ENCODE measurements at regions not wholly inside any gene's neighbourhood (a gene's known extent, or its start where the extent isn't known, plus 50 kb on each side); places are given as distances from the start of the nearest gene placed in this dataset.
"Not testable (repeated sequence)": the region's sequence is repeated elsewhere in the genome, so short reads cannot be mapped to it uniquely, and the experiment has no call there.

DNA sequence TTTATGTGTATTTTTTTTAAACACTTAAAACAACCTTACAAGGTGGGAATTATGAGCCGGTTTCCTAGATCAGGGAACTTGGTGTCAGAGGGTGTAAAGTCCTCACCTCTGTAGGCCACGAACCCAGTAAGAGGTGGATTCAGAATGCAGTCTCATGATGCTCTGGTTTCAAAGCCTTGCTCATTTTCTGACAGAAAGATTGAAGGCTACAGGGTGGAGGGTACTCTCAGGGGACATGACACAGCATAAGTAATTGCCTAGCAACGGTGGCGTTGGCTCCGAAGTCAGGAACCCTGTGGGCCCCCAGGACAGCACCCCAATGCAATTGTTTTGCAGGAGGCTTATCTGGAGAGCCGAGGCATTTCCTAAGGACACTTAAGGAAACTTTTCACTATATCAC is 794.7 kb downstream of the EFNB2 start:
- intact Hi-C loops (cut with micrococcal nuclease) = no loop called here

DNA sequence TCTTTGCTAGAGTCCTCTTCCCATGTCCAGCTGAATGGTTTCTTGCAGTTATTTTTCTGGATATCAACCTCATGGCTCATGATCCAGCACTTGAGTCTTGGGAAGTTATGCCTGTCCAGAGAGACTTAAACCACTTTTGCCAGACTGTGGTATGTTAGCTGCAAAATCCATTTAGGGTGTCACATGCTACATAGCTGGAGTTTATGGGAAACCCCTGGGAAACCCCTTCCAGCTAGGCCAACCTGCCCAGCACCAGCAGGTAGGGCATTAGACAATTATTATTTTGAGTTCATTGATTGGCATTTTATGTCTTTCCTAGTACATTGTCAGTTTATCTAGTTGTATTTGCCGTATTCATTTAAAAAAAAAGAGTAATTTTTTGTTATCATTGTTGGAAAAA is 797.8 kb downstream of the EFNB2 start:
- intact Hi-C loops (cut with micrococcal nuclease) = no loop called here

- intact Hi-C loops (cut with micrococcal nuclease) = no loop called here
These were observed 800.2 kb downstream of the EFNB2 start for GRCh38 chr13:105735281-105735680.

DNA sequence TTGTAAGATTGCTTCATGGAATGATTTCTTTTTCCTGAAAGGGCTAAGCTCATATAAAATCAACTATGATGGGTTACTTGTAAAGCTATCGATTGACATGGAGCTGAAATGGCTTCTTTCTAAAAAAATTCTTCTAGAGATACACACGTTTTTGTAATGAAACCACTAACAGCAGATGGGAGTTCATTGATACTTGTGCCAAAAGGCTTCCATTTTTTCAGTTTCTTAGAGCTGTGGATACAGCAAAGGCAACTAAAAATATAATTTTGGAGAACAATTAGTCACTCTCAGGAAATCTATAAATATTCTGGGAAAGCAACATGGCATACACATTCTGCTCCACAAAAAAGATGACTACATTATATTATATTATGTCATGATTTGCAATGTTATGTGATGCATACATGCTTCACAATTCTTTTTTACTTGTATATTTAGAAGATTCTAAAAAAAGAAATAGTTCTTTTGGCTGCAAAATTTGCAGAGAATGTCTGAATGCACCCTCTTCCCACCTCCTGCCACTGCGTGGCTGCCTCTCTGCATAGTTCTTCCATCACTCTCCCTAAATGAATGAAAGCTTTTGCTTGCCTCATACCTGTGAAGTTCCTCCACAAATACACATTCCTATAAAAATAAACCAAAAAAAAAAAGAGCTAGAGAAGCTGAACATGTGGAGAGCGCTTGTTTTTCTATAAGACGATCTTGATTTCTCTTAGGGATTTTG is 802.5 kb downstream of the EFNB2 start:
- intact Hi-C loops (cut with micrococcal nuclease) = no loop called here

DNA sequence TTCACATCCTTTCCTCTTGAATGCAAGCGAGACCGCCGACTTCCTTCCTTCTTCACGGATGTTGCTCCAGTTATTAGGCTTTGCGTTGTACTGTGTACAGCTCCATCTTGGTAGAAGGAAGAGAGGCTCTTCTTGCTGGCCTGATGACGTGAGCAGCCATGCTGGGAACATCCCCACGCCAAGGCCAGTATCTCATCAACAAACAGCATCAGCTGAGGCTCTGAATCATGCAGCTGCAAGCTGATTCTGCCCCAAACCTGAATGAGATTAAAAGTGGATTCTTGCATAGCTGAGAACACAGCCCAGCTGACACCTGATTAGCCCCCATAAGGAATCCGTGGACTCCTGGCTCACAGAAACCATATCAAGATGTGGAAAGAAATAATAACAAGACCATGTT is 809.6 kb downstream of the EFNB2 start:
- intact Hi-C loops (cut with micrococcal nuclease) = no loop called here

DNA sequence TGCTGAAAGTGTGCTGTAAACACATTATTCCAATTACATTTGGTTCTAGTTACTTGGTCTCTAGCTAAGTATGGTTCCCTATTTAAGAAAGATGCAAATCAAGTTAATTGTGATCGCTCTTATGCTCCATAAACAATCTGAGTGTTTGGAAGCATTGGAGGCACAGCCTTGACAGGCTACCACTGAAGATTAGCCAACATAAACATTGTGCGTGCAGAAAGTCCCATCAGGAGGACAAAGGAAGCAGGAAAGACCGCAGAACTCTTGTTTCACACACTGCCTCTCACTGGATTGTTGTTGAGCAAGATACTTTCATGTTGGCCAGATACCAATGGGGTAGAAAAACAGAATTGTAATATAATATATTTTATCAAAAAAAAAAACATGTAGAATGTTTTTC is 814.4 kb downstream of the EFNB2 start:
- intact Hi-C loops (cut with micrococcal nuclease) = no loop called here

- intact Hi-C loops (cut with micrococcal nuclease) = no loop called here
These were observed 815.6 kb downstream of the EFNB2 start for GRCh38 chr13:105719859-105720258.

DNA sequence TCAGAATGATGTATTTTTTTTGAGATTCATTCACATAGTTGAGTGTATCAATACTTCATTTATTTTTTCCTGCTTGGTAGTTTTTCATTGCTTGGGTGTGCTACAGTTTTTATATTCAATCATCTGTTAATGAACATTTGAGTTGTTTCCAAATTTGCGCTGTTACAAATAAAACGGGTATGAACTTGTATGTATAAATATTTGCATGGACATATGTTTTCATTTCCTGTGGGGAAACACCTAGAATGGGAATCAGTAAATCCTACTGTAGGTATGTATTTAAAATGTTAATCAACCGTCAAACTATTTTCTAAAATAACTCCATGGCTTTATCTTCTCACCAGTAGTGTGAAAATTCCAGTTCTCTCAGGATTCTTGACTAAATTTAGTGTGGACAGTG is 826.3 kb downstream of the EFNB2 start:
- intact Hi-C loops (cut with micrococcal nuclease) = no loop called here

DNA sequence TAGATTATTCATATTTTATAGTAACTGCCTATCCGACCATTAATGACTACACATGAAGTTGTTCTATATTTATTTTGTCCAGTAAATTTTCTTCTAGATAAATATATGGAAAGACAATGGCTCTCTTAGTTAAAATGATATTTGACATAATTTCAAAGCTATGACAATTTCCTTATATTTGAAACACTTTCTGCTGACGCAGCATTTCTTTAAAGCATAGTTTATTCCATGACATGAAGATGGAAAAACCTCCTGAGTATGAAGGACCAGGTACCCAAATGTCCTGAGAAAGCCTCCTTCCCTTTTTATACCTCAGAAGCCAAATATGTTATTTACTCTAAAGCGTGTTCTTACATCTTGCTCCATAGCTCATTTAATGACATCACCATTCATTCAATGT is 831.6 kb downstream of the EFNB2 start:
- intact Hi-C loops (cut with micrococcal nuclease) = no loop called here

GRCh38 chr13:105702441-105702840 is 833.0 kb downstream of the EFNB2 start:
- intact Hi-C loops (cut with micrococcal nuclease) = no loop called here

DNA sequence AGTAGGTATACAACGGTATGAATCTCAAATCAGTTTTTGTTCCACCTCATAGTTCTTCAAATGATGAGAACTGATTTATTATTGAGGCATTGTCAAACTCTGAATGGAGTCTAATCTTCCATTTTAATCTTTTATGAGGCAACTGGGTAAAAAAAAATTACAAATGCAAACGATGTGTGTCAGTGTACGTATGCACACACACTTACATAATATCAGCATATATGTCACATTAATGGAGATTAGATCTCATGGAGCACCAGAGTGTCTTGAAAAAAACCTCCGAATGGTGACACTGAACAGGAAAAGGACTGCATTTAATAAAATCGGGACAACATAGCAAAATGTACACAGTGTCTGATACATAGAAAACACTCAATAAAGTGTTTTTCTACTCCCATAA is 842.7 kb downstream of the EFNB2 start:
- intact Hi-C loops (cut with micrococcal nuclease) = no loop called here

- intact Hi-C loops (cut with micrococcal nuclease) = loop anchor here (5.0 kb wide), 1 partner anchor 123 kb away; no protein-coding TSS in a partner anchor
These were observed 851.2 kb downstream of the EFNB2 start for GRCh38 chr13:105684216-105684615.

DNA sequence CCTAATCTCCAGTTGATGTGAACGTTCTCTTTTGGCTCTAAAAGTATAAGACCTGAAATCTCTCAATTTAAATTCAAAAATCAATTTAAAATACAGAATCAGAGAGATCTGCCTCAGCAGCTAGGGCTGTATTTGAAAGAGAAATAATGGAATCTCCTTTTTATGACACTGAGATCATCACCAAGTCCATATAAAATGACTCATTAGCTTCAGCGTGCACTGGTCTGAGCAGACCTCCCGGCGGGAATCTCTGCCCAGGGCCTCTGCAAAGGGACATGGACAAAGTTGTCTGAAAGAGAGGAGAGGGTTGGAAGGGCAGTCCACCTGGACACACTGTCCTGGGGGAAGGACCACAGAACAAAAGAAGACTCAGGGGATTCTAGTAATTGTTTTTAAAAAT is 855.6 kb downstream of the EFNB2 start:
- intact Hi-C loops (cut with micrococcal nuclease) = loop anchor here (5.0 kb wide), 1 partner anchor 127 kb away; no protein-coding TSS in a partner anchor

DNA sequence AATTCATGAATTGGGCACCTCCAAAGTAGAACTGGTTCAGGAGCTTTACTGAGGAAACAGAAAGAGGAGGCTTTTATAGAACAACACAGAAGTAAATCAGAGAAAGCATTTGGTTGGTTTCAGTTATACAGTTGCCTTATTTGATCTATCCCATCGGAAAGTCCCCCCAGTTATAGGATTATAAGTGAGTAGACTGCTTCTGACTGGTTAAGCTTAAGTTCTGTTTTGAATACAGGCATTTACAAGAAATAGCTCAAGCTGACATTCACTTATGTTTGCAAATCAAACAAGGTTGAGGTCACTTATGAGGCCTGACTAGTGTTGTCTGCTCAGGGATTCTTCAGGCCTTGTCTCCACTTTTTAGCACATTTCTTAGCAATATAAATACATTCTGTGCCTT is 857.4 kb downstream of the EFNB2 start:
- intact Hi-C loops (cut with micrococcal nuclease) = no loop called here

DNA sequence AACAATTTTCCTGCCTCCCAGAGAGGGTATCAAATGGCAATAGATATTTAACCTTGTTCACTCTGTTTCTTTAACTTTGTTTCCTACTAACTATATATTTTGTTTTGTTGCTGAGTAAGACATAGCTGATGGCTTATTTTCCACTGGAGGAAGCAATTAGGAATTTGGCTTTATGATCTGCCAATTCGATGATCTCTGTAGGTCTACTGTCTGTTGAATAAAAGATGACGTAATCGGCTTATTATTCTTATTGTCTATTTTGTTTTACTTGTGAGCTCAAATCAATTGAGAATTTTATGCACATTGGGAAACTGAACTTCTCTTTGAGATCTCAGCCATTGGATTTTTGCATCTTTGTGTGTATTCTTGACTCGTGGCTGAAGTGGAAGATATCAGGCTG is 862.6 kb downstream of the EFNB2 start:
- intact Hi-C loops (cut with micrococcal nuclease) = no loop called here

GRCh38 chr13:105671131-105671530 is 864.3 kb downstream of the EFNB2 start:
- intact Hi-C loops (cut with micrococcal nuclease) = not testable (repeated sequence)

DNA sequence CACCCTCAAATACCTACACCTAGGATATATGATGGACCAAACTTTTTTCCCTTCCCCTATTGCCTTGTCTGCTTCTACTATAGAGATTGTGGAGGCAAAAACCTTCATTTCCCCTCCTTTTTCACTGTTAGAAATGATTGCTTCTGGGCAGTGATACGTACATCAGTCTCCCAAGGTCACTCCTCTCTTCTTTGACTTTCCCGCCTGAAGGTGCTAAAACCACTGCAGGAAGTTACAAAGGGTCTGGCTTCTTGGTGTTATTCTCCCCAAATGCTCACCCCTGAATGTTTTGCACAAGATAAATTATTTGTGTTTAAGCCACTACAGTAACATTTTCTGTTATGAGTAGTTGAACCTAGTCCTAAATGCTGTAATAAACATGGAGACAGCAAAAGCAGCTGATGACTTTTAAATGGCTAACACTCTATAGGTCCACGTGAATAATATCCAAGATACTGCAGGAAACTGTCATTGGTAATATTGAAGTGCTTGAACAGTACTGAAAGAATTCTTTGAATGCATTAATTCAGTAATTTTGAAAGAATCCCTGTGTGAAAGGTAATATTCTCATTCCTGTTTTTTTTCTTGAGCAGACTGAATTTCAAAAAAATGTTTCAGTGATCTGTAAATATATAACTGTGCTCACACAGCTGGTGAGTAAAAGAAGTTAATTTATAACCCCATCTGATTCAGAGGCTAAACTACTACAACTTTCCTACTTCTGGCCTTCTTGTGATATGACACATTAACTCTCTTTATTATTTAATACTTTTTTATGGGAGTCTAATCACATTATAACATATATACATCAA is 865.1 kb downstream of the EFNB2 start:
- intact Hi-C loops (cut with micrococcal nuclease) = no loop called here

- intact Hi-C loops (cut with micrococcal nuclease) = no loop called here
These were observed 870.2 kb downstream of the EFNB2 start for GRCh38 chr13:105665284-105665683.

GRCh38 chr13:105663182-105663581 is 872.3 kb downstream of the EFNB2 start:
- intact Hi-C loops (cut with micrococcal nuclease) = no loop called here

DNA sequence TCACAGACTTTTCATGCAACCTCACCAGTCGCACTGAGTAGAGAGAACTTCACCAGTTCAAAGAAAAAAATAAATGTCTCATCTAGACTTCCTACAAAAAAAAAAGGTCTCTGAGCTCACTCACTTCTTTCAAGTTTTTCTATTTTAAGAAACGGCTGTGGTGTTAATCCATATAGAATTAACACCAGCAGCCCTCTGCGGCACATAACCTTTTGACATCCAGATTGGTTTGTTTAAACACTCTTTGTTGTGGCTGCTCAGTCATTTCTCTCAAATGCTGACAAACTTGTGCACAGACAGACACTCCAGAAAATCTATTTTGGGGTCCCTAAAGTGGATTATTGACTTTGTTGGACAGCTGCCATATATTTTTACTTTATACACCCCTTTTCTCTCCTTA is 874.9 kb downstream of the EFNB2 start:
- intact Hi-C loops (cut with micrococcal nuclease) = no loop called here

DNA sequence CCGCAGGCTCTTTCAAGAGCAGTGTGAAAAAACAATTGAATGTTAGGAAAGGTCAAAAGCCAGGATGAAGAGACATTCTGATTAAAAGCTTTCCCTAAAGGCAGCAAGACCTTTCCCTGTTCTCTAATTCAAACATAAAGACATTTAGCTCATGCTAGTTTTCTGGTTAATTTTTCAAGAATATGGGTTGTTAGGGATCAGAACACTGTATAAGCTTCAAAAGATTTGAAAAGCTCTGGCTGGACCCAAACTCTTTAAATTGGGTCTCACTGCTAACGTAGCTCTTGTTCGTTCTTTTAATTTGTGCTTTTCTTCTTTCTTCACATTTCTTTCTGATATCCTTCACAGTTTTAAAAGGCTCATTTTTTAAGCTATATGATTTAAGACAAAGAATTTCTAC is 877.0 kb downstream of the EFNB2 start:
- intact Hi-C loops (cut with micrococcal nuclease) = no loop called here

DNA sequence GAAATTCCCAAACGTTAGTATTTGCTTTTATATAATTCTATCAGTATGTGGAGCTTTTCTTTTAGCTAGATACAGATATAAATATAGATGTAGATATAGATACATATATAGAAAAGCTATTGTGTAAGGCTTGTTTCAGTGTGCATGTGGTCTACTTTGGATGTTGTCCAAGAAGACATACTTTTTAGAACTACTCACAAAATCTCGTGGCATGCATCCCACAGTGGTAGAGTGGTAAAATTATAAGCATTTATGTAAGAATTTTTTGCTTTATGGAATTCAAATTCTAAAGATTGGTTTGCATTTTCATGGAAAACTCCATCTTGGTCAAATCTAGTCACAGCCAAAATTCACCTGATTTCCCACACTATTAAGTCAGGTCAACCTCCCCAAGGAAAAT is 880.4 kb downstream of the EFNB2 start:
- intact Hi-C loops (cut with micrococcal nuclease) = no loop called here

- intact Hi-C loops (cut with micrococcal nuclease) = no loop called here
These were observed 891.5 kb downstream of the EFNB2 start for GRCh38 chr13:105643966-105644365.

Data from T-helper 1 cell treated with Interleukin-12 subunit alpha and Interleukin-12 subunit beta and Interleukin-4 antibody, amounts not matched to agents 30 ng/mL and 1 ng/mL, for 36 hours (primary cell).